PC-3 (cell line): ENCODE measurements at regions not wholly inside any gene's neighbourhood (a gene's known extent, or its start where the extent isn't known, plus 50 kb on each side); places are given as distances from the start of the nearest gene placed in this dataset.

Experiments
- ATAC-seq: fragments of 200-7000 bp; cut with Tn5 transposase; 2 replicates; pipeline ENCODE4 v1.9.1; 2020; ENCODE audit warnings: mild to moderate bottlenecking, moderate library complexity
- BruUV-seq: library from RNA; stranded (reverse); fragments of 400-500 nt; replicated peaks from 2 replicates; lab custom pipeline; 2021; lab: Mats Ljungman, UMichigan
- CTCF ChIA-PET: fragments of 300-600 bp; sonication (Branson Sonifier 250); formaldehyde crosslinking; loops from one replicate; lab custom pipeline; 2022; ENCODE audit warnings: antibody characterized with exemption; lab: Charles Lee
- POLR2A ChIA-PET: fragments of 300-600 bp; sonication (Branson Sonifier 250); formaldehyde crosslinking; loops from one replicate; lab custom pipeline; 2022; ENCODE audit warnings: antibody characterized with exemption; ENCODE audit not compliant: unreplicated experiment; lab: Charles Lee
- DNase-seq: peaks from one replicate; pipeline ENCODE4 v3.0.0-alpha.2; 2015
- H2AFZ ChIP-seq: fragments of 300-600 bp; sonication (generic); 2 replicates; pipeline ENCODE4 v1.6.0; 2016; ENCODE audit warnings: antibody characterized with exemption, low read length
- H3F3A ChIP-seq: fragments of 300-600 bp; sonication (generic); one replicate; pipeline ENCODE4 v1.6.0; 2017; ENCODE audit warnings: antibody characterized with exemption, low read length, control low read depth, mild to moderate bottlenecking; ENCODE audit not compliant: unreplicated experiment
- H3K27ac ChIP-seq: fragments of 300-600 bp; sonication (generic); 2 replicates; pipeline ENCODE4 v1.5.1; 2016; ENCODE audit warnings: mild to moderate bottlenecking, low read length
- H3K27me3 ChIP-seq: fragments of 300-600 bp; sonication (generic); 2 replicates; pipeline ENCODE4 v1.6.1; 2016; ENCODE audit warnings: low read length, mixed read lengths
- H3K36me3 ChIP-seq: fragments of 300-600 bp; sonication (generic); 2 replicates; pipeline ENCODE4 v1.6.1; 2016; ENCODE audit warnings: low read depth, mixed run types, low read length, mixed read lengths
- H3K4me1 ChIP-seq: fragments of 300-600 bp; sonication (generic); 2 replicates; pipeline ENCODE4 v1.5.1; 2016; ENCODE audit warnings: low read length; ENCODE audit not compliant: insufficient read depth
- H3K4me2 ChIP-seq: fragments of 300-600 bp; sonication (generic); 2 replicates; pipeline ENCODE4 v1.6.0; 2016; ENCODE audit warnings: low read length
- H3K4me3 ChIP-seq: fragments of 300-600 bp; sonication (generic); 2 replicates; pipeline ENCODE4 v1.5.1; 2016; ENCODE audit warnings: mild to moderate bottlenecking, low read length, mixed read lengths
- H3K79me2 ChIP-seq: fragments of 300-600 bp; sonication (generic); 2 replicates; pipeline ENCODE4 v1.6.1; 2017; ENCODE audit warnings: low read length, mixed read lengths
- H3K9ac ChIP-seq: fragments of 300-600 bp; sonication (generic); 2 replicates; pipeline ENCODE4 v1.6.0; 2016; ENCODE audit warnings: mild to moderate bottlenecking, low read length
- H3K9me2 ChIP-seq: fragments of 300-600 bp; sonication (generic); replicated peaks from 2 replicates; pipeline ENCODE4 v1.6.1; 2016; ENCODE audit warnings: mixed run types, low read length, mixed read lengths
- H3K9me3 ChIP-seq: fragments of 300-600 bp; sonication (generic); 2 replicates; pipeline ENCODE4 v1.6.1; 2016; ENCODE audit warnings: low read length, mixed read lengths
- H4K20me1 ChIP-seq: fragments of 300-600 bp; sonication (generic); 2 replicates; pipeline ENCODE4 v1.6.1; 2016; ENCODE audit warnings: low read length, mixed read lengths
- CTCF ChIP-seq: fragments of 300-600 bp; sonication (generic); conservative IDR thresholded peaks from 2 replicates; pipeline ENCODE4 v1.5.1; 2017; ENCODE audit warnings: antibody characterized with exemption, low read depth, mild to moderate bottlenecking, low read length
- EZH2 ChIP-seq: fragments of 300-600 bp; sonication (generic); IDR thresholded peaks from one replicate; pipeline ENCODE4 v1.6.1; 2017; ENCODE audit warnings: antibody characterized with exemption, mild to moderate bottlenecking, low read length; ENCODE audit not compliant: unreplicated experiment
- EZH2phosphoT487 ChIP-seq: fragments of 300-600 bp; sonication (generic); IDR thresholded peaks from 2 replicates; pipeline ENCODE4 v1.6.1; 2018; ENCODE audit warnings: mild to moderate bottlenecking, antibody characterized with exemption, low read length, borderline replicate concordance
- intact Hi-C: fragments of 100-400 bp; cut with micrococcal nuclease; formaldehyde crosslinking; loops from 2 replicates; pipeline ENCODE4 v1.9.0; 2023

GRCh38 chr13:65378943-65379519, 1851.1 kb downstream of the PCDH9 start:
- no peak for ATAC-seq
- Histone ChIP-seq H3K4me1 (no peaks in the 10 kb centered on the region), H4K20me1 (no peaks in the 10 kb centered on the region), H2AFZ (no peak overlapping the region), H3K27me3 (no peaks in the 10 kb centered on the region), H3K27ac (no peak overlapping the region), H3K9ac (no peak overlapping the region), H3F3A (no peaks in the 10 kb centered on the region), H3K4me2 (no peak overlapping the region), H3K9me3 (0 out of 2 replicates have a peak, but pooled peaks cover 3% of the 10 kb centered on the region), H3K36me3 (no peaks in the 10 kb centered on the region), H3K4me3 (no peak overlapping the region), H3K79me2 (no peaks in the 10 kb centered on the region), H3K9me2 (no peaks in the 10 kb centered on the region)
- POLR2A ChIA-PET: no interaction called here
- DNase-seq: peak; percentile 4
- CTCF ChIA-PET: no interaction called here
- TF ChIP-seq EZH2: no peak
- TF ChIP-seq EZH2phosphoT487: no peak
- no peak for TF ChIP-seq CTCF
- no TSS peak for BruUV-seq
- intact Hi-C loops: no loop called here

- Histone ChIP-seq H3K4me1 (no peaks in the 10 kb centered on the region), H4K20me1 (no peaks in the 10 kb centered on the region), H3F3A (no peaks in the 10 kb centered on the region), H2AFZ (no peak overlapping the region), H3K36me3 (no peaks in the 10 kb centered on the region), H3K27ac (no peak overlapping the region), H3K4me3 (no peak overlapping the region), H3K9me2 (no peaks in the 10 kb centered on the region), H3K9me3 (0 out of 2 replicates have a peak, but pooled peaks cover 3% of the 10 kb centered on the region), H3K4me2 (no peak overlapping the region), H3K79me2 (no peaks in the 10 kb centered on the region), H3K9ac (no peak overlapping the region), H3K27me3 (no peaks in the 10 kb centered on the region)
- ATAC-seq (no peak), DNase-seq (no peak)
- intact Hi-C loops: no loop called here
- BruUV-seq: no TSS peak
- ChIA-PET CTCF (no interaction called here), POLR2A (no interaction called here)
- no peak for TF ChIP-seq EZH2phosphoT487
- TF ChIP-seq EZH2: no peak
- TF ChIP-seq CTCF: no peak
Observed at GRCh38 chr13:65378484-65378883, 1851.7 kb downstream of the PCDH9 start.

- H3K27ac ChIP-seq: no peak overlapping the region
- ChIA-PET CTCF (no interaction called here), POLR2A (no interaction called here)
- BruUV-seq: no TSS peak
- no peak overlapping the region for H3K4me2 ChIP-seq
- no peaks in the 10 kb centered on the region for H3K9me2 ChIP-seq
- no peaks in the 10 kb centered on the region for H3F3A ChIP-seq
- no peak for ATAC-seq
- H4K20me1 ChIP-seq: no peaks in the 10 kb centered on the region
- no peaks in the 10 kb centered on the region for H3K36me3 ChIP-seq
- TF ChIP-seq EZH2phosphoT487 (no peak), CTCF (no peak), EZH2 (no peak)
- DNase-seq: no peak
- no peaks in the 10 kb centered on the region for H3K27me3 ChIP-seq
- no peak overlapping the region for H2AFZ ChIP-seq
- H3K4me3 ChIP-seq: no peak overlapping the region
- intact Hi-C loops: no loop called here
- no peak overlapping the region for H3K9ac ChIP-seq
- H3K9me3 ChIP-seq: no peaks in the 10 kb centered on the region
- H3K79me2 ChIP-seq: no peaks in the 10 kb centered on the region
- H3K4me1 ChIP-seq: no peaks in the 10 kb centered on the region
Observed at GRCh38 chr13:65368832-65369231, 1861.3 kb downstream of the PCDH9 start.
